GM18498 (cell line): ENCODE measurements at regions not wholly inside any gene's neighbourhood (a gene's known extent, or its start where the extent isn't known, plus 50 kb on each side); places are given as distances from the start of the nearest gene placed in this dataset.

Experiments
- ATAC-seq: cut with Tn5 transposase; IDR thresholded peaks from one replicate; pipeline ENCODE4 v1.9.1; 2021; ENCODE audit warnings: mild to moderate bottlenecking, moderate library complexity; ENCODE audit not compliant: unreplicated experiment

DNA sequence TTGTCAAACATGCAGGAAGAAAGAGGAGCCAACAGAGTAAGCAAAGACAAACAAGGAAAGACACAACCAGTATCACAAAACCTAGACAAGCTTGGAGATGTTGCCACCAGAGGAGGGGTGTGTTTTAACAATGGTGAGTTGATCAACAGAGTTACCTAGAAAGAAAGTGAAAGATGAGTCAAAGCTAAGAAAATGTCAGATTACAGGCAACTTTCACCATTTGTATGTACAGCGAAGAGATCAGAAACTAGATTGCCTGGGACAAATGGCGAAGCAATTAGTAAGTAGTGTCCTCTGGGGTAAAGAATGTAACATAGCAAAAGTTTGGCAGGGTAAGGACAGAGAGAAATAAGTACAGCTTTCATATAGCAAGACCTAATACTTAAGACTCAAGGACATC, 51.6 kb upstream of the POU3F2 start:
- no peak for ATAC-seq

GRCh38 chr6:98783578-98783977, 50.8 kb upstream of the POU3F2 start:
- no peak for ATAC-seq
